Raji (cell line): ENCODE measurements at regions not wholly inside any gene's neighbourhood (a gene's known extent, or its start where the extent isn't known, plus 50 kb on each side); places are given as distances from the start of the nearest gene placed in this dataset.
A peak's percentile ranks its signal among the peaks of the same experiment; 100 is the strongest.

Source experiments
- POLR2A ChIP-seq: IDR thresholded peaks from 2 replicates; pipeline ENCODE4 v1.6.1; 2011; ENCODE audit warnings: low read depth, low read length, control low read depth; ENCODE audit not compliant: insufficient read depth

DNA sequence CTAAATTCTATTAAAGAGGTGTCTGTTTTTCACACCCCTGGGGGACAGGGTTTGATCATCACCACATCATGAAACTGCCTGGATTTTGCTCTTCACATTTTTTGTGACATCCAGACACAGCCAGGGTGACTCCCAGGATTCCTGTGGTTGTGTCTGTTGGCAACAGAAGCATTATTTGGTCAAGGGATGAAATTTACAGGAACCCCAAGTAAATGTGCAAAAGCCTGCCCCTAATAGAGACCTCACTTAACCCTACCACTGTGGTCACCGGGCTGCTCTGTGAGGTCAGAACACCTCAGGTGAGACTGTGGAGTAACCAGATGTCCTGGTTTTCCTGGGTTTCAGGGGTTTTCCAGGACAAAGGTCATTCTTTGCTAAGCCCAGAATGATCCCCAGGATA, 103.8 kb downstream of the DAD1 start:
- TF ChIP-seq POLR2A = no peak

GRCh38 chr14:22484632-22485031, 104.4 kb downstream of the DAD1 start:
- TF ChIP-seq POLR2A = no peak

DNA sequence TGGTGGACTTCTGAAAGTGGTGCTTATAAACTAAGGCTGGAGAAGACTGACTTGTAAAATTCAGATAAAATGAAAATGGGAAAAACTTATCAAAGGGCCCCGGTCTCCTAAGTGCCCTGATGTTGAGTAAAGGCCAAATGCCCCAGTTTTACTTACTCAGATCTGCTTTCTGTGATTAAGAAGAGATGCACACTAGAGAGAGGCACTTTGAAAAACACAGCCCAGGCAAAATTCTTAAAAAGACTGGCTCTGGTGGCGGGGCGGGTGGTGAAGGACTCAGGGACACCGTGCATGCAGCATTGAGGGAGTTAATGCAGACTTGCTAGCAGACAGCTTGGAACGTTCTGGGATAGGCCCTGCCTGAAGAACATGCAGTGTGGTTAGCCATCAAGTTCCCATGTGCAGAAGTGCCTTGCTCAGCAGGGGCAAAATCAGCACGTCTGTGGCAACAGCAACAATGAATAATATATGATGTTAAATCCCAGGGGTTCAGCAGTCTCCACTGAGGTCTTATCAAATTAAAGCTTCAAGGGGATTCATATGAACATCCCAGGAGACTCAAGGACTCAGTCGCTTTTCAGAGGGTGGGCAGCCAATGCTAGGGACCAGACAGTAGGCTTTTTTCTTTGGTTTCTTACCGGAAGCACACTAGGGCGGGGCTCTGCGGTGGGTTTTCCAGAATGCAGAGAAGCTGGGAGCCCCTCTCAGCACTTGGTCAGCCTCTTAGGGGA, 105.0 kb downstream of the DAD1 start:
- TF ChIP-seq POLR2A = no peak

- no peak for TF ChIP-seq POLR2A
These were observed 106.1 kb downstream of the DAD1 start for GRCh38 chr14:22482782-22483553.

DNA sequence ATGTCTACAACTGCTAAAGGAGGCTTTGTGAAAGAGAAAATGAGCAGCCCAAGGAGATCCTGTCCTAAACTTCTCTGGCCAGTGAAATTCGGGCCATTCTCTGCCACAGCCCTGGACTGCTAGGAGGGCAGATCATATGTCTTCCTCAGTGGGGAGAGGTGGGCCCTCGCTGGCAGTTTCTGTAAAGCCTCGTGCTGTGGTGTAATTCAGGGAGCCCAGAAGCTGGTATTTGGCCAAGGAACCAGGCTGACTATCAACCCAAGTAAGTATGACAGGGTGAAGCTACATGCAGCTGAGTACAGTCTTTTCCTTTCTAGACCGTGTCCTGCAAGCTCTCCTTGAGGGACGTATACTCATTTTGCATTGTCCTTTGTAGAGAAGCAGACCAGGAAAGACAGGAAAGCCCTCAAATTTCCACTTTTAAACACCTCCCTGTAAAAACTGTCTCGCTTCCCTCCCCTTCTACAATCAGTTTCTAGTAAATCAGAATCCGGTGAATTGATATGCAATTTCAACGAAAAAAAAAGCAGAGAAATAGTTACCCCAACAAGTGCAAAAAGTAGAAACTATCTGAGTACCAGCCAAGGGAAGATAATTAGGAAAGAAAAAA, 106.8 kb downstream of the DAD1 start:
- no peak for TF ChIP-seq POLR2A

- TF ChIP-seq POLR2A = no peak
These were observed 107.5 kb downstream of the DAD1 start for GRCh38 chr14:22481546-22481945.

DNA sequence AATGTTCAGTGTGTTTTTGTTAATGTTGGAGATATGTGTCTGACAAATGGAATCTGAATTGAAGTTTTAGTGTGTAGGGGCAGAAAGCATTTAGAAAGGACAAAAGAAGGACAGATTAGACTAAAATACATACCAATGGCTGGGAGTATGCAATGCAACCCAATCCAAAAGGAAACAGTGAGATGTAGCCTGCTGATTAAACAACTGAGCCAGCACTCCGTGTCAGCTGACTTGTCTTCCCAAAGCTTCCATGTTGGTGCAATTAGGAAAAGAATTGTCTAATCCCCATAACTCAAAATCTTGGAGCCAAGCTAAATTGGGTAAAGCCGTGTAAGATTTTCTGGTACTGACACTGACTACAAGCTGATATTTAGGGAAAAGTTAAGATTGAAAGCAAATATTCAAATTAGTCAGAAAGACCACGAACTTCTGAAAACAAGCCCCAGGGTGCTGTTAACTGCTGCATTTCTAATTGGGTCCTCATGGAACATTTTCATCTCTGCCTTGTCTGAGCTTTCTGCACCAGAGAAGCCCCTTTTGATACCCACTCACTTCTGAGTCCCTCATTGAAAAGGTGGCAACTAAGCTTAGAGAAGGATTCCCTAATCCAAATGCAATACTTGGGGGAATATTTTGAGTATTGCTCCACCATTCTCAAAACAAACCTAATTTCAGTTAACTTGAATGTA, 109.1 kb downstream of the DAD1 start:
- TF ChIP-seq POLR2A = peak; percentile 45; the same call in 1 of the 2 replicates

GRCh38 chr14:22479132-22479531, 109.9 kb downstream of the DAD1 start:
- TF ChIP-seq POLR2A = no peak

- no peak for TF ChIP-seq POLR2A
These were observed 110.4 kb downstream of the DAD1 start for GRCh38 chr14:22478670-22479069.

DNA sequence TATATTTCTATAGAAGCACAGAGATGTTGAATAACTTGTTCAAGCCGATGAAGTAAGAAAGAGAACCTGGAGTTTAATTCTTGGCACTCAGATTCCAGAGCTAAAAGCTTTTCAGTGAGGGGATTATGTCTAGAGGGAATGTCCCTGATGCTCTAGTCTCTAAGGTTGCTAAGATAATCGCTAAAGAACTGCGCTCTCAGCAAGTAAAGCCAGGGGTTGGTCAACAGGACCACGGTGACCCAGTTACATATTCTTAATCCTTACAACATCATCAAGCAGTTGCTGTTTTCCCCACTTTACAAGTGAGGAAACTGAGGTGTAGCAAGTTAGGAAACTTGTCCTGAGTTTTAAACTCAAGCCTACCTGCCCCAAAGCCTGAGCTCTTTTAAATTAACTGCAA, 110.8 kb downstream of the DAD1 start:
- no peak for TF ChIP-seq POLR2A

- no peak for TF ChIP-seq POLR2A
These were observed 111.3 kb downstream of the DAD1 start for GRCh38 chr14:22477569-22478194.

DNA sequence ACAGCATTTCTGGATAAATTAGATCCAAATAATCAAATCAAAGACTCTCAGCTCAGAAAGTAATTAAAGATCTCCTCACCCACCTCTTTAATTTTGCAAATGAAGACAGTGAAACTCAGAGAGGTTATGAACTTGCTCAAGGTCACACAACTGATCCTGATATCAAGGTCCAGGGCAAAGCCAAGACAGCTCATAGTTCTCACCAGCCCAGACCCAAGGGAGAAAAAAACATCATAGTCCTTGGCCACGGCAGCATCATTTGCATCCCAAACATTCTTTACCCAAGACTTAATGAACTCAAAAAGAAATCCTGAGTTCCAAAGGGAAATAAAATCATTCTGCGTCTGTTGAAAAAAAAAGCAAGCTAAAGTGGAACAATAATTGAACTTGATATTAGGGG, 112.1 kb downstream of the DAD1 start:
- no peak for TF ChIP-seq POLR2A

- TF ChIP-seq POLR2A = no peak
These were observed 112.8 kb downstream of the DAD1 start for GRCh38 chr14:22476005-22476751.

- TF ChIP-seq POLR2A = no peak
These were observed 113.6 kb downstream of the DAD1 start for GRCh38 chr14:22475381-22475780.

DNA sequence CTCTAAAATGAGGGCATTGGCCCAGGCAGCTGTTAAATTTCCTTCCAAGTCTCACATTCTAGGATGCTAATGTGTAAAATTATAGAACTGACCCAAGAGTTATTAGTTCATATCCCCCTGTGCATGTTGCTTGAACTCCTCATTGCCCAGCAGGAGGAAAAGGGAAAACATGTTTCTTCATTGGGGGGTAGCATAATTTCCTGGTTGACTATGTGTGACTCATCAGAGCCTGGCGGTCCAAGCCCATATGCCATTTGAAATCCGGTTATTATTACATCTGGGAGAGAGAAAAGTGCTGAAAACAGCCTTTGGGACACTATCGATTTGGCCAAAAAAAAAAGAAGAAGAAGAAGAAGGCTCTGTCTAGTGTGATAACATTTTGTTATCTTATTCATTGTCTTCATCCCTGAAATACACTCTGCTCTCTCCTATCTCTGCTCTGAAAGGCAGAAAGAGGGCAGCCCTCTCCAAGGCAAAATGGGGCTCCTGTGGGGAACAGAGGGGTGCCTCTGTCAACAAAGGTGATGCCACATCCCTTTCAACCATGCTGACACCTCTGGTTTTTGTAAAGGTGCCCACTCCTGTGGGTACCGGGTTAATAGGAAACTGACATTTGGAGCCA, 114.2 kb downstream of the DAD1 start:
- TF ChIP-seq POLR2A = no peak
